ENCODE measurements at regions not wholly inside any gene's neighbourhood (a gene's known extent, or its start where the extent isn't known, plus 50 kb on each side); places are given as distances from the start of the nearest gene placed in this dataset.

- Histone ChIP-seq H4K20me1 (ENCODE audit: insufficient read depth) (no peaks in the 10 kb centered on the region), H3K27ac (ENCODE audit: low read depth, low read length) (no peak overlapping the region), H3K79me2 (ENCODE audit: insufficient read depth, low read length) (no peaks in the 10 kb centered on the region), H3K4me2 (ENCODE audit: low read length) (no peak overlapping the region), H3K9me2 (ENCODE audit: insufficient read depth) (no peaks in the 10 kb centered on the region), H3K9ac (ENCODE audit: low read length) (no peak overlapping the region), H3K4me3 (replicated peaks in 1 of 2; ENCODE audit: low read depth in 1 of 2, low read length in 2 of 2) (no peak overlapping the region), H3K27me3 (ENCODE audit: insufficient read depth, low read length) (0 out of 2 replicates have a peak, but pooled peaks cover 12% of the 10 kb centered on the region), H2AFZ (ENCODE audit: low read depth, low read length, poor library complexity, severe bottlenecking) (no peak overlapping the region), H3K36me3 (ENCODE audit: control insufficient read depth in 1 of 2, insufficient read depth in 2 of 2, low read length in 2 of 2) (no peaks in the 10 kb centered on the region), H3K9me3 (ENCODE audit: control insufficient read depth in 1 of 2, insufficient read depth in 1 of 2, low read depth in 1 of 2, low read length in 2 of 2) (no peaks in the 10 kb centered on the region), H3K4me1 (ENCODE audit: control insufficient read depth in 1 of 2, insufficient read depth in 2 of 2, low read length in 2 of 2) (no peaks in the 10 kb centered on the region)
- ATAC-seq (no peak), DNase-seq (ENCODE audit: low read depth, low spot score) (no peak)
- POLR2A ChIA-PET = no interaction called here
- intact Hi-C loops (cut with micrococcal nuclease) = no loop called here
- RAD21 ChIA-PET (ENCODE audit: low non-redundant PET in 1 of 2, low total read pairs in 2 of 2, uncharacterized antibody in 2 of 2, unreplicated experiment in 2 of 2) = no interaction called here
- TF ChIP-seq EZH2phosphoT487 (IDR thresholded peaks at IDR 0.05; ENCODE audit: borderline replicate concordance) (no peak), CBX3 (IDR thresholded peaks at IDR 0.05; ENCODE audit: low read depth) (no peak), MAX (IDR thresholded peaks at IDR 0.05) (no peak), POLR2AphosphoS5 (IDR thresholded peaks at IDR 0.05; ENCODE audit: low read depth, low read length) (no peak), ZFX (IDR thresholded peaks at IDR 0.05) (no peak), CEBPB (IDR thresholded peaks at IDR 0.05; ENCODE audit: low read depth) (no peak), CTCF (IDR thresholded peaks at IDR 0.05 in 2 of 3, conservative IDR thresholded peaks at IDR 0.05 in 1 of 3; ENCODE audit: borderline replicate concordance in 1 of 3, insufficient read depth in 1 of 3, low read depth in 2 of 3, low read length in 2 of 3) (no peak), ATF3 (IDR thresholded peaks at IDR 0.05) (no peak), RAD21 (IDR thresholded peaks at IDR 0.05; ENCODE audit: low read depth) (no peak), YY1 (IDR thresholded peaks at IDR 0.05; ENCODE audit: extremely low read depth, insufficient replicate concordance, low read depth, low read length) (no peak), POLR2A (IDR thresholded peaks at IDR 0.05; ENCODE audit: borderline replicate concordance, extremely low read depth, insufficient read depth, insufficient read length) (no peak), ZNF274 (IDR thresholded peaks at IDR 0.05; ENCODE audit: low read depth, low read length) (no peak), EGR1 (IDR thresholded peaks at IDR 0.05; ENCODE audit: low read depth) (no peak), FOSL1 (IDR thresholded peaks at IDR 0.05; ENCODE audit: low read depth) (no peak), SIN3A (IDR thresholded peaks at IDR 0.05; ENCODE audit: low read depth) (no peak), ZBTB33 (IDR thresholded peaks at IDR 0.05; ENCODE audit: extremely low read depth, insufficient replicate concordance, low read length) (no peak), SP1 (IDR thresholded peaks at IDR 0.05; ENCODE audit: low read depth) (no peak), ELF1 (IDR thresholded peaks at IDR 0.05; ENCODE audit: borderline replicate concordance, low read depth) (no peak), JUND (IDR thresholded peaks at IDR 0.05) (no peak)
- TF ChIP-seq, protein P1, sequence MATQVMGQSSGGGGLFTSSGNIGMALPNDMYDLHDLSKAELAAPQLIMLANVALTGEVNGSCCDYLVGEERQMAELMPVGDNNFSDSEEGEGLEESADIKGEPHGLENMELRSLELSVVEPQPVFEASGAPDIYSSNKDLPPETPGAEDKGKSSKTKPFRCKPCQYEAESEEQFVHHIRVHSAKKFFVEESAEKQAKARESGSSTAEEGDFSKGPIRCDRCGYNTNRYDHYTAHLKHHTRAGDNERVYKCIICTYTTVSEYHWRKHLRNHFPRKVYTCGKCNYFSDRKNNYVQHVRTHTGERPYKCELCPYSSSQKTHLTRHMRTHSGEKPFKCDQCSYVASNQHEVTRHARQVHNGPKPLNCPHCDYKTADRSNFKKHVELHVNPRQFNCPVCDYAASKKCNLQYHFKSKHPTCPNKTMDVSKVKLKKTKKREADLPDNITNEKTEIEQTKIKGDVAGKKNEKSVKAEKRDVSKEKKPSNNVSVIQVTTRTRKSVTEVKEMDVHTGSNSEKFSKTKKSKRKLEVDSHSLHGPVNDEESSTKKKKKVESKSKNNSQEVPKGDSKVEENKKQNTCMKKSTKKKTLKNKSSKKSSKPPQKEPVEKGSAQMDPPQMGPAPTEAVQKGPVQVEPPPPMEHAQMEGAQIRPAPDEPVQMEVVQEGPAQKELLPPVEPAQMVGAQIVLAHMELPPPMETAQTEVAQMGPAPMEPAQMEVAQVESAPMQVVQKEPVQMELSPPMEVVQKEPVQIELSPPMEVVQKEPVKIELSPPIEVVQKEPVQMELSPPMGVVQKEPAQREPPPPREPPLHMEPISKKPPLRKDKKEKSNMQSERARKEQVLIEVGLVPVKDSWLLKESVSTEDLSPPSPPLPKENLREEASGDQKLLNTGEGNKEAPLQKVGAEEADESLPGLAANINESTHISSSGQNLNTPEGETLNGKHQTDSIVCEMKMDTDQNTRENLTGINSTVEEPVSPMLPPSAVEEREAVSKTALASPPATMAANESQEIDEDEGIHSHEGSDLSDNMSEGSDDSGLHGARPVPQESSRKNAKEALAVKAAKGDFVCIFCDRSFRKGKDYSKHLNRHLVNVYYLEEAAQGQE (IDR thresholded peaks at IDR 0.05; ENCODE audit: low read depth) = no peak
- no TSS peak for BruUV-seq (replicated peaks)
- CTCF ChIA-PET = no interaction called here
Measured at GRCh38 chr7:25381818-25382589, 153.7 kb upstream of the NPVF start.

All from HCT116 (cell line).